22Rv1 (cell line): ENCODE measurements at regions not wholly inside any gene's neighbourhood (a gene's known extent, or its start where the extent isn't known, plus 50 kb on each side); places are given as distances from the start of the nearest gene placed in this dataset.

Source experiments
- ZFX ChIP-seq: fragments of 450-650 bp; IDR thresholded peaks from 2 replicates; pipeline ENCODE4 v1.6.1; 2017; ENCODE audit warnings: antibody characterized with exemption, borderline replicate concordance
- TF ChIP-seq, protein P1 (sequence below): fragments of 450-650 bp; IDR thresholded peaks from 2 replicates; pipeline ENCODE4 v1.5.1; 2017; ENCODE audit warnings: mild to moderate bottlenecking

DNA sequence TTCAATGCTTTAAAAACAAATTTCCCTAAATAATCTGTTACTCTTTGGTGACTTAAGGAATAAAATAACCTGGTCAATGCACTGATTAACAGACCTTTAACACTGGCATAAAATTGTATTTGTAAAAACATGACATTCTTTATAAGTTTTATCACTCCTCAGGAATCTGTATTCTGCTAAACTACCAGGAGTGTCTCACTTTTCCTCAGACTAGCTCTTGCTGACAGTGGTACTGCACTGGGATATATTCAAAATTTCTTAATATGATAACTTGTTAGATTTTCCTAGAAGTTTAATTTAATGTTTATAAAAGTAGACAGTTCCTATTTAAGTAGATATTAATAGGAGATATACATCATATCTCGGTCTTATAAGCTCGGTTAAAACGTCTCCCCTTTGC is 363.4 kb upstream of the ARHGEF26 start:
- TF ChIP-seq, protein P1, sequence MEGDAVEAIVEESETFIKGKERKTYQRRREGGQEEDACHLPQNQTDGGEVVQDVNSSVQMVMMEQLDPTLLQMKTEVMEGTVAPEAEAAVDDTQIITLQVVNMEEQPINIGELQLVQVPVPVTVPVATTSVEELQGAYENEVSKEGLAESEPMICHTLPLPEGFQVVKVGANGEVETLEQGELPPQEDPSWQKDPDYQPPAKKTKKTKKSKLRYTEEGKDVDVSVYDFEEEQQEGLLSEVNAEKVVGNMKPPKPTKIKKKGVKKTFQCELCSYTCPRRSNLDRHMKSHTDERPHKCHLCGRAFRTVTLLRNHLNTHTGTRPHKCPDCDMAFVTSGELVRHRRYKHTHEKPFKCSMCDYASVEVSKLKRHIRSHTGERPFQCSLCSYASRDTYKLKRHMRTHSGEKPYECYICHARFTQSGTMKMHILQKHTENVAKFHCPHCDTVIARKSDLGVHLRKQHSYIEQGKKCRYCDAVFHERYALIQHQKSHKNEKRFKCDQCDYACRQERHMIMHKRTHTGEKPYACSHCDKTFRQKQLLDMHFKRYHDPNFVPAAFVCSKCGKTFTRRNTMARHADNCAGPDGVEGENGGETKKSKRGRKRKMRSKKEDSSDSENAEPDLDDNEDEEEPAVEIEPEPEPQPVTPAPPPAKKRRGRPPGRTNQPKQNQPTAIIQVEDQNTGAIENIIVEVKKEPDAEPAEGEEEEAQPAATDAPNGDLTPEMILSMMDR = no peak
- no peak for TF ChIP-seq ZFX
